B cell (primary cell): ENCODE measurements at regions not wholly inside any gene's neighbourhood (a gene's known extent, or its start where the extent isn't known, plus 50 kb on each side); places are given as distances from the start of the nearest gene placed in this dataset.

ENCODE experiments used
- EZH2 ChIP-seq: IDR thresholded peaks from 2 replicates; pipeline ENCODE4 v1.6.1; 2012; ENCODE audit warnings: borderline replicate concordance, low read depth, mild to moderate bottlenecking, moderate library complexity, low read length; ENCODE audit not compliant: insufficient read depth, poor library complexity, severe bottlenecking
- TF ChIP-seq, protein P1 (sequence below): fragments of 200-600 bp; IDR thresholded peaks from one replicate; pipeline ENCODE4 v1.8.0; 2022; ENCODE audit warnings: antibody characterized with exemption, mild to moderate bottlenecking

DNA sequence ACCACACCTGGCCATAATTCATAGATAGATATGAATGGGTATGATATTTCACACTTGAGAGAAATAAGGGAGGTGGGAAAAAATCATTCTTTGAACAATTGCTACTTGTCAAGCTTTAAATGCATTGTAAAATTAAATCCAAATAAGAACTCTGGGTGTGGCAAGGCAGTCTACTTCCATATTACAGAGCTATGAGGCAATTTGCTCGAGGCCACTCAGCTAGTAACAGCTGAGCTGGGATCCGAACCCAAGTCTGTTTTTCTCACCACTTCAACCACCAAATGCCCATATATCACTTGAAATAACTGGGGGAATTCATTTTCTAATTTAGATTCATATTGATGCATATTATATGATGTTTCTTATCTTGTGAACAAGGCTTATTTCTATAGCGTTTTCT is 482.2 kb upstream of the ADAMTS9 start:
- no peak for TF ChIP-seq EZH2
- TF ChIP-seq, protein P1, sequence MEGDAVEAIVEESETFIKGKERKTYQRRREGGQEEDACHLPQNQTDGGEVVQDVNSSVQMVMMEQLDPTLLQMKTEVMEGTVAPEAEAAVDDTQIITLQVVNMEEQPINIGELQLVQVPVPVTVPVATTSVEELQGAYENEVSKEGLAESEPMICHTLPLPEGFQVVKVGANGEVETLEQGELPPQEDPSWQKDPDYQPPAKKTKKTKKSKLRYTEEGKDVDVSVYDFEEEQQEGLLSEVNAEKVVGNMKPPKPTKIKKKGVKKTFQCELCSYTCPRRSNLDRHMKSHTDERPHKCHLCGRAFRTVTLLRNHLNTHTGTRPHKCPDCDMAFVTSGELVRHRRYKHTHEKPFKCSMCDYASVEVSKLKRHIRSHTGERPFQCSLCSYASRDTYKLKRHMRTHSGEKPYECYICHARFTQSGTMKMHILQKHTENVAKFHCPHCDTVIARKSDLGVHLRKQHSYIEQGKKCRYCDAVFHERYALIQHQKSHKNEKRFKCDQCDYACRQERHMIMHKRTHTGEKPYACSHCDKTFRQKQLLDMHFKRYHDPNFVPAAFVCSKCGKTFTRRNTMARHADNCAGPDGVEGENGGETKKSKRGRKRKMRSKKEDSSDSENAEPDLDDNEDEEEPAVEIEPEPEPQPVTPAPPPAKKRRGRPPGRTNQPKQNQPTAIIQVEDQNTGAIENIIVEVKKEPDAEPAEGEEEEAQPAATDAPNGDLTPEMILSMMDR = no peak
